Neural cell (in vitro differentiated cells): ENCODE measurements at regions not wholly inside any gene's neighbourhood (a gene's known extent, or its start where the extent isn't known, plus 50 kb on each side); places are given as distances from the start of the nearest gene placed in this dataset.

Experiments used
- H2AFZ ChIP-seq: fragments of 200-600, 300-800 bp; sonication (generic), shearing (Covaris generic); 2 replicates; pipeline ENCODE4 v1.6.0; 2014; ENCODE audit warnings: low read depth, mild to moderate bottlenecking, antibody characterized with exemption, low read length, moderate library complexity
- H3F3A ChIP-seq: fragments of 200-600 bp; shearing (Covaris generic); 2 replicates; pipeline ENCODE4 v1.6.1; 2016; ENCODE audit warnings: mild to moderate bottlenecking, moderate library complexity, mixed read lengths, antibody characterized with exemption, low read length; ENCODE audit not compliant: insufficient read depth, poor library complexity, severe bottlenecking
- H3K27ac ChIP-seq: fragments of 200-600, 300-800 bp; sonication (generic), shearing (Covaris generic); 2 replicates; pipeline ENCODE4 v1.5.1; 2014; ENCODE audit warnings: mild to moderate bottlenecking, low read length, moderate library complexity
- H3K27me3 ChIP-seq: fragments of 300-800, 200-600 bp; sonication (generic), shearing (Covaris generic); 2 replicates; pipeline ENCODE4 v1.6.0; 2014; ENCODE audit warnings: mild to moderate bottlenecking, low read depth, low read length, moderate library complexity; ENCODE audit not compliant: insufficient read depth
- H3K36me3 ChIP-seq: fragments of 300-800, 200-600 bp; sonication (generic), shearing (Covaris generic); 2 replicates; pipeline ENCODE4 v1.5.1; 2014; ENCODE audit warnings: mild to moderate bottlenecking, antibody characterized with exemption, low read length, moderate library complexity; ENCODE audit not compliant: insufficient read depth
- H3K4me2 ChIP-seq: fragments of 300-800, 200-600 bp; sonication (generic), shearing (Covaris generic); 2 replicates; pipeline ENCODE4 v1.6.0; 2014; ENCODE audit warnings: mild to moderate bottlenecking, low read length
- H3K4me3 ChIP-seq: fragments of 300-800, 200-600 bp; sonication (generic), shearing (Covaris generic); 2 replicates; pipeline ENCODE4 v1.5.1; 2014; ENCODE audit warnings: mild to moderate bottlenecking, low read length, moderate library complexity
- H3K79me2 ChIP-seq: fragments of 200-600 bp; shearing (Covaris generic); replicated peaks from 2 replicates; pipeline ENCODE4 v1.6.0; 2014; ENCODE audit warnings: mild to moderate bottlenecking, low read length, moderate library complexity; ENCODE audit not compliant: insufficient read depth
- H3K9ac ChIP-seq: fragments of 300-800, 200-600 bp; sonication (generic), shearing (Covaris generic); 2 replicates; pipeline ENCODE4 v1.6.1; 2016; ENCODE audit warnings: mild to moderate bottlenecking, low read length, mixed read lengths
- H3K9me2 ChIP-seq: fragments of 200-600 bp; shearing (Covaris generic); 2 replicates; pipeline ENCODE4 v1.6.1; 2016; ENCODE audit warnings: mild to moderate bottlenecking, low read length, mixed read lengths; ENCODE audit not compliant: insufficient read depth
- H3K9me3 ChIP-seq: fragments of 200-600, 300-800 bp; sonication (generic), shearing (Covaris generic); 2 replicates; pipeline ENCODE4 v1.6.1; 2016; ENCODE audit warnings: mild to moderate bottlenecking, mixed run types, low read length, moderate library complexity, mixed read lengths
- H4K20me1 ChIP-seq: fragments of 200-600 bp; shearing (Covaris generic); 2 replicates; pipeline ENCODE4 v1.6.1; 2016; ENCODE audit warnings: mild to moderate bottlenecking, mixed run types; ENCODE audit not compliant: insufficient read depth
- EP300 ChIP-seq: fragments of 450-650 bp; conservative IDR thresholded peaks from 2 replicates; pipeline ENCODE4 v1.6.1; 2014; ENCODE audit warnings: antibody characterized with exemption, mild to moderate bottlenecking, moderate library complexity; ENCODE audit not compliant: poor library complexity, severe bottlenecking
- EZH2 ChIP-seq: fragments of 200-600, 300-800 bp; shearing (Covaris generic), sonication (generic); IDR thresholded peaks from 2 replicates; pipeline ENCODE4 v1.6.1; 2014; ENCODE audit warnings: antibody characterized with exemption, low read length, borderline replicate concordance, mild to moderate bottlenecking; ENCODE audit not compliant: insufficient read depth, poor library complexity, severe bottlenecking
- MXI1 ChIP-seq: fragments of 450-650 bp; conservative IDR thresholded peaks from 2 replicates; pipeline ENCODE4 v1.6.1; 2014; ENCODE audit warnings: antibody characterized with exemption, mild to moderate bottlenecking; ENCODE audit not compliant: poor library complexity, severe bottlenecking
- POLR2AphosphoS5 ChIP-seq: IDR thresholded peaks from 2 replicates; pipeline ENCODE4 v1.6.1; 2012
- RAD21 ChIP-seq: fragments of 450-650 bp; conservative IDR thresholded peaks from 2 replicates; pipeline ENCODE4 v1.6.1; 2014; ENCODE audit warnings: antibody characterized with exemption, mild to moderate bottlenecking, moderate library complexity
- SMC3 ChIP-seq: fragments of 450-650 bp; conservative IDR thresholded peaks from 2 replicates; pipeline ENCODE4 v1.6.1; 2014; ENCODE audit warnings: antibody characterized with exemption, mild to moderate bottlenecking, moderate library complexity; ENCODE audit not compliant: poor library complexity
- TAF1 ChIP-seq: IDR thresholded peaks from 2 replicates; pipeline ENCODE4 v1.6.1; 2012; ENCODE audit warnings: low read depth
- TF ChIP-seq, protein P1 (sequence below): fragments of 450-650 bp; IDR thresholded peaks from 2 replicates; pipeline ENCODE4 v1.5.1; 2014; ENCODE audit warnings: antibody characterized with exemption, mild to moderate bottlenecking, moderate library complexity; ENCODE audit not compliant: poor library complexity, severe bottlenecking
- TF ChIP-seq, protein P2 (sequence below): IDR thresholded peaks from 2 replicates; pipeline ENCODE4 v1.6.1; 2012; ENCODE audit warnings: borderline replicate concordance

DNA sequence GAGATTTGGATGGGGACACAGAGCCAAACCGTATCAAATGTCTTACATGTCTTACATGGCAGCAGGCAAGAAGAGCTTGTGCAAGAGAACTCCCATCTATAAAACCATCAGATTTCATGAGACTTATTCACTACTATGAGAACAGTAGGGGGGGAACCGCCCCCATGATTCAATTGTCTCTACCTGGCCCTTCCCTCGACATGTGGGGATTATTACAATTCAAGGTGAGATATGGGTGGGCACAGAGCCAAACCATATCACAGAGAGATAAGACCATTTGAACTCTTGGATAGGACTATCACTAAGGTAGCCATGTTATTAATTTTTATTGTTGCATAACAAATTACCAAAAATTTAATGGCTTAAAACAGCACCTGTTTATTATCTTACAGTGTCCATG, 611.7 kb downstream of the SOX6 start:
- H3K27ac ChIP-seq: no peak overlapping the region
- no peaks in the 10 kb centered on the region for H3K79me2 ChIP-seq
- TF ChIP-seq EP300 (no peak), RAD21 (no peak), SMC3 (no peak), POLR2AphosphoS5 (no peak), MXI1 (no peak)
- TF ChIP-seq, protein P1, sequence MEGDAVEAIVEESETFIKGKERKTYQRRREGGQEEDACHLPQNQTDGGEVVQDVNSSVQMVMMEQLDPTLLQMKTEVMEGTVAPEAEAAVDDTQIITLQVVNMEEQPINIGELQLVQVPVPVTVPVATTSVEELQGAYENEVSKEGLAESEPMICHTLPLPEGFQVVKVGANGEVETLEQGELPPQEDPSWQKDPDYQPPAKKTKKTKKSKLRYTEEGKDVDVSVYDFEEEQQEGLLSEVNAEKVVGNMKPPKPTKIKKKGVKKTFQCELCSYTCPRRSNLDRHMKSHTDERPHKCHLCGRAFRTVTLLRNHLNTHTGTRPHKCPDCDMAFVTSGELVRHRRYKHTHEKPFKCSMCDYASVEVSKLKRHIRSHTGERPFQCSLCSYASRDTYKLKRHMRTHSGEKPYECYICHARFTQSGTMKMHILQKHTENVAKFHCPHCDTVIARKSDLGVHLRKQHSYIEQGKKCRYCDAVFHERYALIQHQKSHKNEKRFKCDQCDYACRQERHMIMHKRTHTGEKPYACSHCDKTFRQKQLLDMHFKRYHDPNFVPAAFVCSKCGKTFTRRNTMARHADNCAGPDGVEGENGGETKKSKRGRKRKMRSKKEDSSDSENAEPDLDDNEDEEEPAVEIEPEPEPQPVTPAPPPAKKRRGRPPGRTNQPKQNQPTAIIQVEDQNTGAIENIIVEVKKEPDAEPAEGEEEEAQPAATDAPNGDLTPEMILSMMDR: no peak
- TF ChIP-seq, protein P2, sequence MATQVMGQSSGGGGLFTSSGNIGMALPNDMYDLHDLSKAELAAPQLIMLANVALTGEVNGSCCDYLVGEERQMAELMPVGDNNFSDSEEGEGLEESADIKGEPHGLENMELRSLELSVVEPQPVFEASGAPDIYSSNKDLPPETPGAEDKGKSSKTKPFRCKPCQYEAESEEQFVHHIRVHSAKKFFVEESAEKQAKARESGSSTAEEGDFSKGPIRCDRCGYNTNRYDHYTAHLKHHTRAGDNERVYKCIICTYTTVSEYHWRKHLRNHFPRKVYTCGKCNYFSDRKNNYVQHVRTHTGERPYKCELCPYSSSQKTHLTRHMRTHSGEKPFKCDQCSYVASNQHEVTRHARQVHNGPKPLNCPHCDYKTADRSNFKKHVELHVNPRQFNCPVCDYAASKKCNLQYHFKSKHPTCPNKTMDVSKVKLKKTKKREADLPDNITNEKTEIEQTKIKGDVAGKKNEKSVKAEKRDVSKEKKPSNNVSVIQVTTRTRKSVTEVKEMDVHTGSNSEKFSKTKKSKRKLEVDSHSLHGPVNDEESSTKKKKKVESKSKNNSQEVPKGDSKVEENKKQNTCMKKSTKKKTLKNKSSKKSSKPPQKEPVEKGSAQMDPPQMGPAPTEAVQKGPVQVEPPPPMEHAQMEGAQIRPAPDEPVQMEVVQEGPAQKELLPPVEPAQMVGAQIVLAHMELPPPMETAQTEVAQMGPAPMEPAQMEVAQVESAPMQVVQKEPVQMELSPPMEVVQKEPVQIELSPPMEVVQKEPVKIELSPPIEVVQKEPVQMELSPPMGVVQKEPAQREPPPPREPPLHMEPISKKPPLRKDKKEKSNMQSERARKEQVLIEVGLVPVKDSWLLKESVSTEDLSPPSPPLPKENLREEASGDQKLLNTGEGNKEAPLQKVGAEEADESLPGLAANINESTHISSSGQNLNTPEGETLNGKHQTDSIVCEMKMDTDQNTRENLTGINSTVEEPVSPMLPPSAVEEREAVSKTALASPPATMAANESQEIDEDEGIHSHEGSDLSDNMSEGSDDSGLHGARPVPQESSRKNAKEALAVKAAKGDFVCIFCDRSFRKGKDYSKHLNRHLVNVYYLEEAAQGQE: no peak
- H3K4me2 ChIP-seq: no peak overlapping the region
- no peak overlapping the region for H3K4me3 ChIP-seq
- H2AFZ ChIP-seq: no peak overlapping the region
- H4K20me1 ChIP-seq: no peaks in the 10 kb centered on the region
- no peaks in the 10 kb centered on the region for H3K27me3 ChIP-seq
- no peaks in the 10 kb centered on the region for H3K36me3 ChIP-seq
- no peaks in the 10 kb centered on the region for H3K9me3 ChIP-seq
- H3F3A ChIP-seq: no peaks in the 10 kb centered on the region
- no peak overlapping the region for H3K9ac ChIP-seq
- H3K9me2 ChIP-seq: no peaks in the 10 kb centered on the region

DNA sequence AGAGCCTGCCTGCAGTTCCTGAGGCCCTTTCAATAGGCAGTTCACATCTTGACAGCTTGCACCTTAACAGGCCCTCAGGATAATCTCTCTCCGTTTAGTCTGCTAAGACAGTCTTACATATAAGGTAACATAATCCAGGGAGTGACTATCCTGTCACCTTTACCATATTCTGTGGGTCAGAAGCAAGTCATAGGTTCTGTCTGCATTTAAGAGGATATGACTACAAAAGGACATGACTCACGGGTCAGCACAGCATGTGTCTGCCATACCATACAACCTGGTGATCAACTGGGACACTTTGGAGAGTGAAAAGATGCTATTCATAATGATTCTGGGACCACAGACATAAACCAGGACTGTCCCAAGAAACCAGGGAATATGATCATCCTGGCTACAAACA, 611.1 kb downstream of the SOX6 start:
- H3K4me3 ChIP-seq: no peak overlapping the region
- H3K36me3 ChIP-seq: no peaks in the 10 kb centered on the region
- H3K4me2 ChIP-seq: no peak overlapping the region
- no peak overlapping the region for H3K27ac ChIP-seq
- no peak overlapping the region for H3K9ac ChIP-seq
- no peaks in the 10 kb centered on the region for H3K27me3 ChIP-seq
- TF ChIP-seq MXI1: no peak
- TF ChIP-seq, protein P1: no peak
- no peak for TF ChIP-seq SMC3
- TF ChIP-seq TAF1: no peak
- no peak for TF ChIP-seq EZH2
- TF ChIP-seq POLR2AphosphoS5: no peak
- no peaks in the 10 kb centered on the region for H4K20me1 ChIP-seq
- no peaks in the 10 kb centered on the region for H3K9me3 ChIP-seq
- H3K79me2 ChIP-seq: no peaks in the 10 kb centered on the region
- no peak overlapping the region for H2AFZ ChIP-seq
- H3F3A ChIP-seq: no peaks in the 10 kb centered on the region
- H3K9me2 ChIP-seq: no peaks in the 10 kb centered on the region
